Astrocyte (in vitro differentiated cells and primary cell): ENCODE measurements at regions not wholly inside any gene's neighbourhood (a gene's known extent, or its start where the extent isn't known, plus 50 kb on each side); places are given as distances from the start of the nearest gene placed in this dataset.

Experiments used
- CTCF ChIP-seq: IDR thresholded peaks from 2 replicates; pipeline ENCODE4 v1.5.1; 2011; ENCODE audit warnings: low read depth, mild to moderate bottlenecking, inconsistent platforms, low read length, moderate library complexity; ENCODE audit not compliant: insufficient read depth
- EZH2 ChIP-seq: IDR thresholded peaks from 2 replicates; pipeline ENCODE4 v1.6.1; 2012; ENCODE audit warnings: mild to moderate bottlenecking, low read length, inconsistent platforms; ENCODE audit not compliant: insufficient read depth

GRCh38 chr13:75102001-75102716, 379.8 kb downstream of the TBC1D4 start:
- no peak for TF ChIP-seq CTCF
- no peak for TF ChIP-seq EZH2
